ENCODE measurements at regions not wholly inside any gene's neighbourhood (a gene's known extent, or its start where the extent isn't known, plus 50 kb on each side); places are given as distances from the start of the nearest gene placed in this dataset.

GRCh38 chr3:17830788-17831187 is 88.4 kb upstream of the TBC1D5 start:
- H3K27ac ChIP-seq (ENCODE audit: low read depth, low read length): no peak overlapping the region
- H2BK120ac ChIP-seq (ENCODE audit: low read depth, low read length): no peak overlapping the region
- no peak overlapping the region for H3K23ac ChIP-seq (ENCODE audit: low read length)
- H3K18ac ChIP-seq (ENCODE audit: low read length): no peak overlapping the region
- H3K4me1 ChIP-seq (ENCODE audit: control insufficient read depth, low read depth, low read length): no peaks in the 10 kb centered on the region
- no peak for DNase-seq
- whole genome bisulfite sequencing (ENCODE audit: extremely low coverage, insufficient coverage, low lambda C conversion rate): no CpG with 5 or more reads among the region's 1 CpG
- no peak overlapping the region for H4K8ac ChIP-seq (ENCODE audit: low read depth, low read length)
- H3K27me3 ChIP-seq (ENCODE audit: insufficient read depth, low read length, poor library complexity): no peaks in the 10 kb centered on the region
- H2AK5ac ChIP-seq (ENCODE audit: low read length): no peak overlapping the region
- no peak overlapping the region for H3K9ac ChIP-seq (ENCODE audit: low read length)
- no peak overlapping the region for H3K4me2 ChIP-seq (ENCODE audit: low read length)
- H3K4me3 ChIP-seq (ENCODE audit: low read length): no peak overlapping the region
- no peaks in the 10 kb centered on the region for H3K36me3 ChIP-seq (ENCODE audit: control insufficient read depth, insufficient read depth, low read length)
- H2BK15ac ChIP-seq (replicated peaks; ENCODE audit: low read depth): no peak overlapping the region
- no peak overlapping the region for H3K56ac ChIP-seq (ENCODE audit: low read length)
- H3K4ac ChIP-seq (ENCODE audit: low read depth, low read length): no peak overlapping the region
- H3K79me2 ChIP-seq (ENCODE audit: control insufficient read depth, insufficient read depth, low read length): no peaks in the 10 kb centered on the region
- H2BK5ac ChIP-seq (ENCODE audit: low read length): no peak overlapping the region
- H3K79me1 ChIP-seq (ENCODE audit: low read length): no peaks in the 10 kb centered on the region
- no peak overlapping the region for H4K5ac ChIP-seq (ENCODE audit: low read length)

- Histone ChIP-seq H3K4ac (ENCODE audit: low read depth, low read length) (no peak overlapping the region), H3K23ac (ENCODE audit: low read length) (no peak overlapping the region), H2BK15ac (replicated peaks; ENCODE audit: low read depth) (no peak overlapping the region), H2AK5ac (ENCODE audit: low read length) (no peak overlapping the region), H4K5ac (ENCODE audit: low read length) (no peak overlapping the region), H3K9ac (ENCODE audit: low read length) (no peak overlapping the region), H3K56ac (ENCODE audit: low read length) (no peak overlapping the region), H3K79me1 (ENCODE audit: low read length) (no peaks in the 10 kb centered on the region), H2BK5ac (ENCODE audit: low read length) (no peak overlapping the region), H4K8ac (ENCODE audit: low read depth, low read length) (no peak overlapping the region), H3K4me3 (ENCODE audit: low read length) (no peak overlapping the region), H3K4me2 (ENCODE audit: low read length) (no peak overlapping the region), H3K27me3 (ENCODE audit: insufficient read depth, low read length, poor library complexity) (no peaks in the 10 kb centered on the region), H3K79me2 (ENCODE audit: control insufficient read depth, insufficient read depth, low read length) (no peaks in the 10 kb centered on the region), H3K27ac (ENCODE audit: low read depth, low read length) (no peak overlapping the region), H3K18ac (ENCODE audit: low read length) (no peak overlapping the region), H3K36me3 (ENCODE audit: control insufficient read depth, insufficient read depth, low read length) (no peaks in the 10 kb centered on the region), H3K4me1 (ENCODE audit: control insufficient read depth, low read depth, low read length) (no peaks in the 10 kb centered on the region), H2BK120ac (ENCODE audit: low read depth, low read length) (no peak overlapping the region)
- DNase-seq: no peak
- WGBS (ENCODE audit: extremely low coverage, insufficient coverage, low lambda C conversion rate): no CpG with 5 or more reads among the region's 3 CpGs
Observed at GRCh38 chr3:17828388-17828787, 86.0 kb upstream of the TBC1D5 start.

- H2AK5ac ChIP-seq (ENCODE audit: low read length): no peak overlapping the region
- no peak overlapping the region for H2BK5ac ChIP-seq (ENCODE audit: low read length)
- no peak overlapping the region for H4K8ac ChIP-seq (ENCODE audit: low read depth, low read length)
- H3K56ac ChIP-seq (ENCODE audit: low read length): no peak overlapping the region
- H3K4ac ChIP-seq (ENCODE audit: low read depth, low read length): no peak overlapping the region
- no peaks in the 10 kb centered on the region for H3K4me1 ChIP-seq (ENCODE audit: control insufficient read depth, low read depth, low read length)
- H4K5ac ChIP-seq (ENCODE audit: low read length): no peak overlapping the region
- H3K36me3 ChIP-seq (ENCODE audit: control insufficient read depth, insufficient read depth, low read length): no peaks in the 10 kb centered on the region
- DNase-seq: no peak
- H2BK15ac ChIP-seq (replicated peaks; ENCODE audit: low read depth): no peak overlapping the region
- H3K9ac ChIP-seq (ENCODE audit: low read length): no peak overlapping the region
- no peak overlapping the region for H3K4me2 ChIP-seq (ENCODE audit: low read length)
- H3K27ac ChIP-seq (ENCODE audit: low read depth, low read length): no peak overlapping the region
- no peak overlapping the region for H3K18ac ChIP-seq (ENCODE audit: low read length)
- H3K27me3 ChIP-seq (ENCODE audit: insufficient read depth, low read length, poor library complexity): no peaks in the 10 kb centered on the region
- no peak overlapping the region for H2BK120ac ChIP-seq (ENCODE audit: low read depth, low read length)
- H3K79me1 ChIP-seq (ENCODE audit: low read length): no peaks in the 10 kb centered on the region
- H3K23ac ChIP-seq (ENCODE audit: low read length): no peak overlapping the region
- WGBS (ENCODE audit: extremely low coverage, insufficient coverage, low lambda C conversion rate): no CpG with 5 or more reads among the region's 3 CpGs
- H3K4me3 ChIP-seq (ENCODE audit: low read length): no peak overlapping the region
- no peaks in the 10 kb centered on the region for H3K79me2 ChIP-seq (ENCODE audit: control insufficient read depth, insufficient read depth, low read length)
Observed at GRCh38 chr3:17825298-17825697, 82.9 kb upstream of the TBC1D5 start.

- no peak overlapping the region for H3K27ac ChIP-seq (ENCODE audit: low read depth, low read length)
- H3K4me3 ChIP-seq (ENCODE audit: low read length): no peak overlapping the region
- no peaks in the 10 kb centered on the region for H3K36me3 ChIP-seq (ENCODE audit: control insufficient read depth, insufficient read depth, low read length)
- no peaks in the 10 kb centered on the region for H3K79me1 ChIP-seq (ENCODE audit: low read length)
- no peak for DNase-seq
- H2BK5ac ChIP-seq (ENCODE audit: low read length): no peak overlapping the region
- no peak overlapping the region for H3K9ac ChIP-seq (ENCODE audit: low read length)
- no peak overlapping the region for H2AK5ac ChIP-seq (ENCODE audit: low read length)
- no peak overlapping the region for H3K4ac ChIP-seq (ENCODE audit: low read depth, low read length)
- H3K79me2 ChIP-seq (ENCODE audit: control insufficient read depth, insufficient read depth, low read length): no peaks in the 10 kb centered on the region
- no peaks in the 10 kb centered on the region for H3K4me1 ChIP-seq (ENCODE audit: control insufficient read depth, low read depth, low read length)
- H3K56ac ChIP-seq (ENCODE audit: low read length): no peak overlapping the region
- no peak overlapping the region for H3K23ac ChIP-seq (ENCODE audit: low read length)
- no peak overlapping the region for H4K5ac ChIP-seq (ENCODE audit: low read length)
- no peak overlapping the region for H3K18ac ChIP-seq (ENCODE audit: low read length)
- H4K8ac ChIP-seq (ENCODE audit: low read depth, low read length): no peak overlapping the region
- no peak overlapping the region for H2BK15ac ChIP-seq (replicated peaks; ENCODE audit: low read depth)
- no peaks in the 10 kb centered on the region for H3K27me3 ChIP-seq (ENCODE audit: insufficient read depth, low read length, poor library complexity)
- no peak overlapping the region for H3K4me2 ChIP-seq (ENCODE audit: low read length)
- H2BK120ac ChIP-seq (ENCODE audit: low read depth, low read length): no peak overlapping the region
Observed at GRCh38 chr3:17823816-17824215, 81.4 kb upstream of the TBC1D5 start.

GRCh38 chr3:17823036-17823435 is 80.6 kb upstream of the TBC1D5 start:
- Histone ChIP-seq H3K56ac (ENCODE audit: low read length) (no peak overlapping the region), H2BK120ac (ENCODE audit: low read depth, low read length) (no peak overlapping the region), H2AK5ac (ENCODE audit: low read length) (no peak overlapping the region), H4K8ac (ENCODE audit: low read depth, low read length) (no peak overlapping the region), H3K4me2 (ENCODE audit: low read length) (no peak overlapping the region), H3K27ac (ENCODE audit: low read depth, low read length) (no peak overlapping the region), H4K5ac (ENCODE audit: low read length) (no peak overlapping the region), H2BK15ac (replicated peaks; ENCODE audit: low read depth) (no peak overlapping the region), H3K18ac (ENCODE audit: low read length) (no peak overlapping the region), H3K79me2 (ENCODE audit: control insufficient read depth, insufficient read depth, low read length) (no peaks in the 10 kb centered on the region), H3K79me1 (ENCODE audit: low read length) (no peaks in the 10 kb centered on the region), H2BK5ac (ENCODE audit: low read length) (no peak overlapping the region), H3K9ac (ENCODE audit: low read length) (no peak overlapping the region), H3K23ac (ENCODE audit: low read length) (no peak overlapping the region), H3K4ac (ENCODE audit: low read depth, low read length) (no peak overlapping the region), H3K4me3 (ENCODE audit: low read length) (no peak overlapping the region), H3K4me1 (ENCODE audit: control insufficient read depth, low read depth, low read length) (no peaks in the 10 kb centered on the region), H3K27me3 (ENCODE audit: insufficient read depth, low read length, poor library complexity) (no peaks in the 10 kb centered on the region), H3K36me3 (ENCODE audit: control insufficient read depth, insufficient read depth, low read length) (no peaks in the 10 kb centered on the region)
- no CpG with 5 or more reads among the region's 4 CpGs for WGBS (ENCODE audit: extremely low coverage, insufficient coverage, low lambda C conversion rate)
- no peak for DNase-seq

GRCh38 chr3:17820704-17821103 is 78.3 kb upstream of the TBC1D5 start:
- Histone ChIP-seq H3K18ac (ENCODE audit: low read length) (no peak overlapping the region), H3K27me3 (ENCODE audit: insufficient read depth, low read length, poor library complexity) (no peaks in the 10 kb centered on the region), H2AK5ac (ENCODE audit: low read length) (no peak overlapping the region), H2BK5ac (ENCODE audit: low read length) (no peak overlapping the region), H3K23ac (ENCODE audit: low read length) (no peak overlapping the region), H4K5ac (ENCODE audit: low read length) (no peak overlapping the region), H4K8ac (ENCODE audit: low read depth, low read length) (no peak overlapping the region), H3K9ac (ENCODE audit: low read length) (no peak overlapping the region), H3K4ac (ENCODE audit: low read depth, low read length) (no peak overlapping the region), H3K36me3 (ENCODE audit: control insufficient read depth, insufficient read depth, low read length) (no peaks in the 10 kb centered on the region), H2BK120ac (ENCODE audit: low read depth, low read length) (no peak overlapping the region), H3K27ac (ENCODE audit: low read depth, low read length) (no peak overlapping the region), H3K4me1 (ENCODE audit: control insufficient read depth, low read depth, low read length) (no peaks in the 10 kb centered on the region), H3K4me2 (ENCODE audit: low read length) (no peak overlapping the region), H3K56ac (ENCODE audit: low read length) (no peak overlapping the region), H3K79me2 (ENCODE audit: control insufficient read depth, insufficient read depth, low read length) (no peaks in the 10 kb centered on the region), H3K79me1 (ENCODE audit: low read length) (no peaks in the 10 kb centered on the region), H2BK15ac (replicated peaks; ENCODE audit: low read depth) (no peak overlapping the region), H3K4me3 (ENCODE audit: low read length) (no peak overlapping the region)
- WGBS (ENCODE audit: extremely low coverage, insufficient coverage, low lambda C conversion rate): no CpG with 5 or more reads among the region's 2 CpGs
- no peak for DNase-seq
